GM23338 (cell line): ENCODE measurements at regions not wholly inside any gene's neighbourhood (a gene's known extent, or its start where the extent isn't known, plus 50 kb on each side); places are given as distances from the start of the nearest gene placed in this dataset.

ENCODE experiments used
- CREB1 ChIP-seq: fragments of 250-450 bp; sonication (Bioruptor Pico); IDR thresholded peaks from 2 replicates; pipeline ENCODE4 v1.5.0; 2020; ENCODE audit warnings: low read depth, mild to moderate bottlenecking, moderate library complexity
- EZH2 ChIP-seq: fragments of 200-600 bp; sonication (generic); IDR thresholded peaks from one replicate; pipeline ENCODE4 v1.8.0; 2017; ENCODE audit warnings: antibody characterized with exemption, mild to moderate bottlenecking, low read depth; ENCODE audit not compliant: unreplicated experiment
- ZNF114 ChIP-seq: fragments of 250-450 bp; sonication (Bioruptor Pico); IDR thresholded peaks from 2 replicates; pipeline ENCODE4 v1.5.0; 2020; ENCODE audit warnings: mild to moderate bottlenecking, moderate library complexity
- ZNF331 ChIP-seq: fragments of 250-450 bp; sonication (Bioruptor Pico); IDR thresholded peaks from 2 replicates; pipeline ENCODE4 v1.5.0; 2020; ENCODE audit warnings: low read depth, mild to moderate bottlenecking, moderate library complexity
- TF ChIP-seq, protein P1 (sequence below): fragments of 250-450 bp; sonication (Bioruptor Pico); IDR thresholded peaks from 2 replicates; pipeline ENCODE4 v1.5.0; 2020; ENCODE audit warnings: mild to moderate bottlenecking, moderate library complexity
- TF ChIP-seq, protein P2 (sequence below): IDR thresholded peaks from one replicate; pipeline ENCODE4 v1.6.1; 2018; ENCODE audit warnings: antibody characterized with exemption; ENCODE audit not compliant: unreplicated experiment

DNA sequence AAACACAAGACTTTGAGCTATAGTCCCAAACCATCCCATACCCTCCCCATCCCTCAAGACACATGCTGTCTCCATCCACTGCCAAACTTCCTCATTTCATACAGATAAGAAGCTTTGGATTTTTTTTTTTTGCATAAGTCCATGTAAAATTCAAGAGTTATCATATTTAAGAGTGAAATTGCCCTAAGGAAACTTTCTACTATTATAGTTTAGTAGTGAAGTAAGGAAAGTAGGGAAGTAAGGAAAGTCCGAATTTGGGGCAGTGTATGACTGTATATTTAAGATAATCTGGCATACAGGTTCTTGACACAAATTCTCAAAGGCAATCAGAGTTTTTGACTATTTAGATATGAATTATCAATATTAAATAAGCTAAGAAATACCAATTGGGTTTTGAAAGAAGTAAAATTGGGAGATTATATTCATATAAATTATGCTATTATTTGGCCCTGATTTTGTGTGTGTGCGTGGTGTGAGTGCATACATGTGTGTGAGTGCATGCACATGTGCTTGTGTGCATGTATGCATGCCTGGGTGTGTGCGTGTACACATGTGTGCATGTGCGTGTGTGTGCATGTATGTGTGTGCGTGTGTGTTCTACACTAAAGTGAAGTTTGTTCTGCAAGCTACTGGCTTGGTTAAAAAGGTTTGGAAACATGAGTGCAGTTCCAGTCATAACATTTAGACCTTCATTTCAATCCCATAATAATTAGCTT lies 83.6 kb upstream of the MBNL1 start (continued):
- TF ChIP-seq, protein P1, sequence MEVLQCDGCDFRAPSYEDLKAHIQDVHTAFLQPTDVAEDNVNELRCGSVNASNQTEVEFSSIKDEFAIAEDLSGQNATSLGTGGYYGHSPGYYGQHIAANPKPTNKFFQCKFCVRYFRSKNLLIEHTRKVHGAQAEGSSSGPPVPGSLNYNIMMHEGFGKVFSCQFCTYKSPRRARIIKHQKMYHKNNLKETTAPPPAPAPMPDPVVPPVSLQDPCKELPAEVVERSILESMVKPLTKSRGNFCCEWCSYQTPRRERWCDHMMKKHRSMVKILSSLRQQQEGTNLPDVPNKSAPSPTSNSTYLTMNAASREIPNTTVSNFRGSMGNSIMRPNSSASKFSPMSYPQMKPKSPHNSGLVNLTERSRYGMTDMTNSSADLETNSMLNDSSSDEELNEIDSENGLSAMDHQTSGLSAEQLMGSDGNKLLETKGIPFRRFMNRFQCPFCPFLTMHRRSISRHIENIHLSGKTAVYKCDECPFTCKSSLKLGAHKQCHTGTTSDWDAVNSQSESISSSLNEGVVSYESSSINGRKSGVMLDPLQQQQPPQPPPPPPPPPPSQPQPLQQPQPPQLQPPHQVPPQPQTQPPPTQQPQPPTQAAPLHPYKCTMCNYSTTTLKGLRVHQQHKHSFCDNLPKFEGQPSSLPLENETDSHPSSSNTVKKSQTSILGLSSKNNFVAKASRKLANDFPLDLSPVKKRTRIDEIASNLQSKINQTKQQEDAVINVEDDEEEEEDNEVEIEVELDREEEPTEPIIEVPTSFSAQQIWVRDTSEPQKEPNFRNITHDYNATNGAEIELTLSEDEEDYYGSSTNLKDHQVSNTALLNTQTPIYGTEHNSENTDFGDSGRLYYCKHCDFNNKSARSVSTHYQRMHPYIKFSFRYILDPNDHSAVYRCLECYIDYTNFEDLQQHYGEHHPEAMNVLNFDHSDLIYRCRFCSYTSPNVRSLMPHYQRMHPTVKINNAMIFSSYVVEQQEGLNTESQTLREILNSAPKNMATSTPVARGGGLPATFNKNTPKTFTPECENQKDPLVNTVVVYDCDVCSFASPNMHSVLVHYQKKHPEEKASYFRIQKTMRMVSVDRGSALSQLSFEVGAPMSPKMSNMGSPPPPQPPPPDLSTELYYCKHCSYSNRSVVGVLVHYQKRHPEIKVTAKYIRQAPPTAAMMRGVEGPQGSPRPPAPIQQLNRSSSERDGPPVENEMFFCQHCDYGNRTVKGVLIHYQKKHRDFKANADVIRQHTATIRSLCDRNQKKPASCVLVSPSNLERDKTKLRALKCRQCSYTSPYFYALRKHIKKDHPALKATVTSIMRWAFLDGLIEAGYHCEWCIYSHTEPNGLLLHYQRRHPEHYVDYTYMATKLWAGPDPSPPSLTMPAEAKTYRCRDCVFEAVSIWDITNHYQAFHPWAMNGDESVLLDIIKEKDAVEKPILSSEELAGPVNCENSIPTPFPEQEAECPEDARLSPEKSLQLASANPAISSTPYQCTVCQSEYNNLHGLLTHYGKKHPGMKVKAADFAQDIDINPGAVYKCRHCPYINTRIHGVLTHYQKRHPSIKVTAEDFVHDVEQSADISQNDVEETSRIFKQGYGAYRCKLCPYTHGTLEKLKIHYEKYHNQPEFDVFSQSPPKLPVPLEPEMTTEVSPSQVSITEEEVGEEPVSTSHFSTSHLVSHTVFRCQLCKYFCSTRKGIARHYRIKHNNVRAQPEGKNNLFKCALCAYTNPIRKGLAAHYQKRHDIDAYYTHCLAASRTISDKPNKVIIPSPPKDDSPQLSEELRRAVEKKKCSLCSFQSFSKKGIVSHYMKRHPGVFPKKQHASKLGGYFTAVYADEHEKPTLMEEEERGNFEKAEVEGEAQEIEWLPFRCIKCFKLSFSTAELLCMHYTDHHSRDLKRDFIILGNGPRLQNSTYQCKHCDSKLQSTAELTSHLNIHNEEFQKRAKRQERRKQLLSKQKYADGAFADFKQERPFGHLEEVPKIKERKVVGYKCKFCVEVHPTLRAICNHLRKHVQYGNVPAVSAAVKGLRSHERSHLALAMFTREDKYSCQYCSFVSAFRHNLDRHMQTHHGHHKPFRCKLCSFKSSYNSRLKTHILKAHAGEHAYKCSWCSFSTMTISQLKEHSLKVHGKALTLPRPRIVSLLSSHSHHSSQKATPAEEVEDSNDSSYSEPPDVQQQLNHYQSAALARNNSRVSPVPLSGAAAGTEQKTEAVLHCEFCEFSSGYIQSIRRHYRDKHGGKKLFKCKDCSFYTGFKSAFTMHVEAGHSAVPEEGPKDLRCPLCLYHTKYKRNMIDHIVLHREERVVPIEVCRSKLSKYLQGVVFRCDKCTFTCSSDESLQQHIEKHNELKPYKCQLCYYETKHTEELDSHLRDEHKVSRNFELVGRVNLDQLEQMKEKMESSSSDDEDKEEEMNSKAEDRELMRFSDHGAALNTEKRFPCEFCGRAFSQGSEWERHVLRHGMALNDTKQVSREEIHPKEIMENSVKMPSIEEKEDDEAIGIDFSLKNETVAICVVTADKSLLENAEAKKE (CRISPR knock-in tag), result no peak
- TF ChIP-seq, protein P2, sequence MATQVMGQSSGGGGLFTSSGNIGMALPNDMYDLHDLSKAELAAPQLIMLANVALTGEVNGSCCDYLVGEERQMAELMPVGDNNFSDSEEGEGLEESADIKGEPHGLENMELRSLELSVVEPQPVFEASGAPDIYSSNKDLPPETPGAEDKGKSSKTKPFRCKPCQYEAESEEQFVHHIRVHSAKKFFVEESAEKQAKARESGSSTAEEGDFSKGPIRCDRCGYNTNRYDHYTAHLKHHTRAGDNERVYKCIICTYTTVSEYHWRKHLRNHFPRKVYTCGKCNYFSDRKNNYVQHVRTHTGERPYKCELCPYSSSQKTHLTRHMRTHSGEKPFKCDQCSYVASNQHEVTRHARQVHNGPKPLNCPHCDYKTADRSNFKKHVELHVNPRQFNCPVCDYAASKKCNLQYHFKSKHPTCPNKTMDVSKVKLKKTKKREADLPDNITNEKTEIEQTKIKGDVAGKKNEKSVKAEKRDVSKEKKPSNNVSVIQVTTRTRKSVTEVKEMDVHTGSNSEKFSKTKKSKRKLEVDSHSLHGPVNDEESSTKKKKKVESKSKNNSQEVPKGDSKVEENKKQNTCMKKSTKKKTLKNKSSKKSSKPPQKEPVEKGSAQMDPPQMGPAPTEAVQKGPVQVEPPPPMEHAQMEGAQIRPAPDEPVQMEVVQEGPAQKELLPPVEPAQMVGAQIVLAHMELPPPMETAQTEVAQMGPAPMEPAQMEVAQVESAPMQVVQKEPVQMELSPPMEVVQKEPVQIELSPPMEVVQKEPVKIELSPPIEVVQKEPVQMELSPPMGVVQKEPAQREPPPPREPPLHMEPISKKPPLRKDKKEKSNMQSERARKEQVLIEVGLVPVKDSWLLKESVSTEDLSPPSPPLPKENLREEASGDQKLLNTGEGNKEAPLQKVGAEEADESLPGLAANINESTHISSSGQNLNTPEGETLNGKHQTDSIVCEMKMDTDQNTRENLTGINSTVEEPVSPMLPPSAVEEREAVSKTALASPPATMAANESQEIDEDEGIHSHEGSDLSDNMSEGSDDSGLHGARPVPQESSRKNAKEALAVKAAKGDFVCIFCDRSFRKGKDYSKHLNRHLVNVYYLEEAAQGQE, result no peak
- TF ChIP-seq ZNF114, result no peak
- TF ChIP-seq CREB1 (CRISPR knock-in tag), result no peak
- TF ChIP-seq ZNF331, result no peak
- no peak for TF ChIP-seq EZH2
